ENCODE measurements at regions not wholly inside any gene's neighbourhood (a gene's known extent, or its start where the extent isn't known, plus 50 kb on each side); places are given as distances from the start of the nearest gene placed in this dataset.
"Not testable (repeated sequence)": the region's sequence is repeated elsewhere in the genome, so short reads cannot be mapped to it uniquely, and the experiment has no call there.

DNA sequence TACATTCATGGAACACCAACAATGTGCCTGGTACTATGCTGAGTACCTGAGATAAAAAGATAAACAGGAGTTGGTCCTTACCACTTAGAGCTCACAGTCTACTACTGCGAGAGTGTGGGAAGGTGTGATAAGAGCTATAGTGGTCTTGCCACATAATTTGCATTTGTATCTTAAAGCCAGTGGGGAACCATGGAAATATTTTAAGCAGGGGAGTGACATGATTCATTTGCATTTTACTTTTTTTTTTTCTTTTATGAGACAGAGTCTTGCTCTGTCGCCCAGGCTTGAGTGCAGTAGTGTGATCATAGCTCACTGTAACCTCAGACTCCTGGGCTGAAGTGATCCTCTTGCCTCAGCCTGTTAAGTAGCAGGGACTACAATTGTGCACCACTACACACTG, 53.6 kb downstream of the SRGAP2 start:
- not testable (repeated sequence) for DNase-seq (ENCODE audit: low spot score)

DNA sequence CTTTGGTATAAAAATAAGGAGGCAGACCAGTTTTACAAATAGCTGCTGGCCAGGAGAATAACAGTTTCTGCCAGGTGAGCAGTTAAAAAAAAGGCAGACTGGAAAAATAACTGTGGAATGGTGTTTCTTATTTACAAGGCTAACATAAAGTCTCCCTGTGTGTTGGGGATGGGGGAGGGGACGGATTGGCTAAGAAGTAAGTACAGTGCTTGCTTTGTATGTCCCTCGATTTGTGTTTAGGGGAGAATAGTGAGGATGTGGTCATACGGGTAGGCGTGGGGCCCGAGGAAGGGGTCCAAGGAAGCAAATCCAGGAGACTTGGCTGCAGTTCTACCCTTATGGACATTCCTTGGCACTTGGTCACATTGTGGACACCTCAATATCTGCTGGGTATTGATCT, 58.1 kb downstream of the SRGAP2 start:
- not testable (repeated sequence) for DNase-seq (ENCODE audit: low spot score)

DNA sequence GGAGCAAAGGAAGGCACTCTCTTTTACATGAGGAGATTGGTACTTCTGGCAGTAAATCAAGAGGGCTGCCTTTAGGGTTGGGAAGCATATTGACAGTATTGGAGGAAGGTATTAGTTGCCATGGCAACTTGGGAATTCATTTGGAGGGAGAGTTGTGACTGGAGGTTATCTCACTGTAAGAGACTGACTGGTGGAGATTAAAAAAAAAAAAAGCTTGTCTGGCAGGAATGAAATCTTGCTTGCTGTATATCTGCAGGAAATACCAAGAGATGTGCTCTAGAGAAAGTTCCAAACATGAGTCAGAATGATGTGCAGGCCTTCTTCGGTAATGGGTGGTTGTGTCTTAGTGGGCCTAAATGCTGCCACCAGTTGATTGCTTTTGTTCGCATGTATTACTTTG, 59.1 kb downstream of the SRGAP2 start:
- not testable (repeated sequence) for DNase-seq (ENCODE audit: low spot score)

DNA sequence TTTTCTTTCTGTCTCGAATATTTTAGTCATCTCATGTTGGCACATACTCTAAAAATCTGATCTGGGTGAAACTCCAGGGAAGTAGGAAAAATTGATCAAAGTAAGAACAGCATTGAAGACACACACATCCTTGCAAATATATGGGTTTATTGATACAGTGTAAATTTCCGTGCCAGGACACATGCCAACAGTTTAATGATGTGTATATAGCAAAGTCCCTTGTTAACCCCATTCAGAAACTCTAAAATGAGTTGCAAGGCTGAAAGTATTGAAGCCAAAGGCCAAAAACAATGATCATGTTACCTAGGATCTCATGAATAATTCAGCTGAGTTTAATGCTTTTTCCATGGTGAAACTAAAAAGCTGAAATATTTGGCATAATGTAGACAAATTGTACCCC, 61.6 kb downstream of the SRGAP2 start:
- not testable (repeated sequence) for DNase-seq (ENCODE audit: low spot score)

DNA sequence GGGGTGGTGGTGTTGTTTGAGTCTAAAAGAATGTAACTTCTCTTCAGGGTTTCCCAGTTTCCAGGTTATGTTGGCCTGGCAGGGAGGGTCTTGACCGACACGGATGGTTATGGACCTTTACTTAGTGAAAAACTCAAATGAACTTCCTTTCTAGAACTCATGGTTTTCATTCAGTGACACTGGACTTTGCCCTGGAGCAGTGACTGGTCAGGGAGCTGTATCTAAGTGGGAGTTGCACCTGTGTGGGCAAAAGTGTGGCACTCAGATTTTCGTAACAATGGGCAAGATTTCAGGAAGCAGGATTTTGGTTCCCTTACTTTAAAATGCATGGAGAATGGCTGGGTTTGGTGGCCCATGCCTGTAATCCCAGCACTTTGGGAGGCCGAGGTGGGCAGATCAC, 67.8 kb downstream of the SRGAP2 start:
- not testable (repeated sequence) for DNase-seq (ENCODE audit: low spot score)

DNA sequence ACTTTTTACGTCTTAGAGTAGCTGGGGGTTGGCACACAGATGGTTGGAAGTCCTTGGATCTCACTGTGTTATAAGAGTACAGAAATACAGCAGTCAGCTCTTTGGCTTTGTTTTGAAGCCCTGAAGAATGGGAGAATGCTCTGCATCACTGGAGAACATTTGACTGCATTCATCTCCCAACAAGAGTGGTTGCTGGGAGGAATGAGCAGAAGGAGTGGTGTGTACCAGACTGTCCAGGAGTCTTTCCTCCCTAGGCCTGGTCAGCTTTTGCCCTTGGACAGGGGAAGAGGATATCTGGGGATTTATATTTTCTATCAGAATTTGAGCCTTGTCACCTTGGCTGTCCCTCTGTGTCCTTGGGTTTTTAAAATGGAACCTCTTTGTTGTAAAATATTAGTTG, 69.8 kb downstream of the SRGAP2 start:
- DNase-seq (ENCODE audit: low spot score), result not testable (repeated sequence)

DNA sequence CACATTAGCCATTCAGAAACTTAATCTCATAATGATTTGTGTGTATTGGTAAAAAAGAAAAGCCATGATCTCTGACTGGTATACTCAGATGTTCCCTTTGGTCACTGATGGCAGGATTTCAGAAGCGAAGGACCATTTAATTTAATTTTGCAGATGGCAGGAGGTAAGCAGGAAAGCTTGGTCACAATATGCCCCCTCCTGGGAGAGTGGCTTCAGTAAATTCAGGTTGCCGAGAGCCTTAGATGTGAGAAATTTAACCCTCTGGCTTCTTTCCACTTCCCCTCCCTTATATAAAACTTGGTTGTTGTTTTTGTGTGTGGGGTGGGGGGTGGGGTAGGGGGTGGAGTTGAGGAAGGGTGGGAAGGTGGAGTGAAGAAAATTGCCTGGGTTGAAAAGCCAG, 72.8 kb downstream of the SRGAP2 start:
- not testable (repeated sequence) for DNase-seq (ENCODE audit: low spot score)

DNA sequence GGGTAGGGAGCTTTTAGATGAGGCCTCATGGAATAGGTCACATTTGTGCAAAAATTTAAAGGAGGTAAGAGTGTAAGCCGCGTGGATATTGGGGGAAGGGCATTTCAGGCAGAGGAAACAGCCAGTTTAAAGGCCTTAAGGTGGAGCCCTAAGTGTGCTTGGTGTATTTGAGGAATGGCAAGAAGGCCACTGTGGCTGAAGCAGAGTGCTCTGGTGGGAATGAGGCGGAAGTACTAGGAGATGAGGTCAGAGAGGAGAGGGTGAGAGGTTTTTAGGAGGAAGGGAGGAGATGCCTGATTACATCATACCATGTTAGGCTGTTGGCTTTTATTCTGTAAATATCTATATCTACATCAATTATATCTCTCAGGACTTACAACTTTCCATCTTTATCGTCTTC, 75.3 kb downstream of the SRGAP2 start:
- peak; percentile 1 for DNase-seq (ENCODE audit: low spot score)

DNA sequence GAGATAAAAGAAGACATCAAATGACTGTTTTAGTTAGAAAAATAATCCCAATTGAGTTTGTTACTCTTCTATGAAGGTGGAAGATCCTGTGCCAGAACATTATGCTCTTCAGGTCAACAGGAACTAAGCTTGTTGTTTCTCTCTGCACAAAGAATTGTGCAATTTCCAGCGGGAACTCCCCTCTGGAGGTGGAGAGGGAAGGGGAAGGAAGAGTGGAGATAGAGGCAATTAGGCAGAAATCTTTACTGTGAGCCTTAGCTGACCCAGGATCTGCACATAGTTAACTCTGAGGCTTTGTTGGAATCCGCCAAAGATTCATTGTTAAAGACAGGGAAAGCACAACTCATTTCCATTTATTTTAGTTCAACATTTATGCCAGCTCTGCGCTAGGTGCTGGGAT, 77.3 kb downstream of the SRGAP2 start:
- not testable (repeated sequence) for DNase-seq (ENCODE audit: low spot score)

DNA sequence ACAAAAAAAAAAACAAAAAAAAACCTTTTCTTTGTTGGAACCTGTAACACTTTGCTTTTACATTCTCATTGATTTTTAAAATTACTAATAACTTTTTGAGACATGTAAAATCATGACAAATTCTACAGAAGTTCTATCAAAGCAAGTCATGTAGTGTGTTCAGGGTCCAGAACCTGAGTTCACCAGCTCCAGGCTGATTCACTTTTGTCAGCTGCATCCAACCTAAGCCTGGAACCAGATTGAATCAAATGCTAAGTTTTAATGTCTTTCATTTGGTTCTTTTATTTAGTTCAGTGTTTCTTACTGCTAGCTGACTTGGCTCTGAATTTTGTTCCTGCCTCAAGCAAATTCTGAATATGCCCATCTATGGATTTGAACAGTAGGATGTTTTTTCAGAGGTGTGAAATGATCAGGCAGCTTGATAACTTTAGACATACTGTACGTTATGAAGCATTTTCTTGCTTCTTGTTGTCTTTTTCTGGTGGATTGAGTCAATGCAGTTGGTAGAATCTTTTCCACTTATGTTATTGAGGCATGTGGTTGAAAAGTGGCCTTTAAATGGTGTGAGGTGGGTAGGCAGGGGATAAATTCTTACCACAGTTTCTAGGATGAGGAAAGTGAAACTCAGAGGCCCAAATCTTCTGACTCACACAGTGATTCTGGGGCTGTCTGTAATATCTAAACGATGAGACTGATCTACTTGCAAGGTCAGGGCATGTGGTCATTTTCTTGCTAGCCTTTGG, 78.7 kb downstream of the SRGAP2 start:
- DNase-seq (ENCODE audit: low spot score), result not testable (repeated sequence)

DNA sequence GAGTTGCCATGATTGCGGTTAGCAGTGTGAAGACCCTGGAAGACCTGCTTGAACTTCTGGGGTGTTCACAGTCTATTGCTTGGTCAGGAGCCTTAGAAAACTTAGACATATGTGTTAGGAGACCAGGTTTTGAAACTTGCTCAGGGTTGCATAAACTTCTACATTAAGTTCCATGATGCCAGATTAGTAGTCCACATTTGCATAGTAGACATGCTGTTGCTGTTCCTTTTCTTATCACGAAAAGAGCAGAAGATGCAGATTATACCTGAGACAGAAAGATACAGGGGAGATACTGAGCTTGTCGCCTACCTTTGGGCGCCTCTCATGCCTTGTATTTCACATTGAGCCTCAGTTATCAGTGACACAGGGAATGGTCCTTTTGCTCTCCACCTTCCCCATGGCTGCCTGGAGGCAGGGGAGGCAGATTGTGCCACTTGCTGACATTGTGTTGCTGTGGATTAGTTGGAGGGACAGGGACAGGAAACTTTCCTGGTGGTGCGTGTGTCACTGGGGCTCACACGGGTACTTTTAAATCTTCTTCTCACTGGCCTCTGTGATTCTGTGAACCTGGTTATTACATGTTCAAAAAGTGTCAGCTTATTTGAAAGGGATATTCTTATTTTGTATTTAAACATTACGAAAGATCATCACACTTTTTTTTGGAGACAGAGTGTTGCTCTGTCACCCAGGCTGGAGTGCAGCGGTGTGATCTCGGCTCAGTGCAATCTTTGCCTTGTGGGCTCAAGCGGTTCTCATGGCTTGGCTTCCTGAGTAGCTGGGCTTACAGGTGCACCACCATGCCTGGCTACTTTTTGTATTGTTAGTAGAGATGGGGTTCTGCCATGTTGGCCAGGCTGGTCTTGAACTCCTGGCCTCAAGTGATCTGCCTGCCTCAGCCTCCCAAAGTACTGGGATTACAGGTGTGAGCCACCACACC, 82.0 kb downstream of the SRGAP2 start:
- not testable (repeated sequence) for DNase-seq (ENCODE audit: low spot score)

DNA sequence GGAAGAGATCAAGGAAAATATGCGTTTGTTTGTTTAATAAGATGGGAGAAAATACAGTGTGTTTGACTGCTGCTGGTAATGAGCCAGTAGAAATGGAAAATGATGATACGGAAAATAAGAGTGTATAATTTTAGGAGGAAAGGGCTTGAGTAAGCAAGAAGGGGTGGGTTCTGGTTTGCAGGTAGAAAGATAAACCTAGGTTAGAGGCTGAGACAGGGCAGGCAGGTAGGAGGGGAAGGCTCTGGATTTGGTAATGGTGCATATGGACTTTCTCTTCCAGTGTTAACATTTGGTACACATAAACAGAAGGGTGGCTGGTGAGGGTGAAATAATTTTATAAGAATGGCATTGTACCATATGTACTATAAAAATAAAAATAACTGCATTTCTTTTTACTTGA, 84.4 kb downstream of the SRGAP2 start:
- DNase-seq (ENCODE audit: low spot score), result not testable (repeated sequence)

DNA sequence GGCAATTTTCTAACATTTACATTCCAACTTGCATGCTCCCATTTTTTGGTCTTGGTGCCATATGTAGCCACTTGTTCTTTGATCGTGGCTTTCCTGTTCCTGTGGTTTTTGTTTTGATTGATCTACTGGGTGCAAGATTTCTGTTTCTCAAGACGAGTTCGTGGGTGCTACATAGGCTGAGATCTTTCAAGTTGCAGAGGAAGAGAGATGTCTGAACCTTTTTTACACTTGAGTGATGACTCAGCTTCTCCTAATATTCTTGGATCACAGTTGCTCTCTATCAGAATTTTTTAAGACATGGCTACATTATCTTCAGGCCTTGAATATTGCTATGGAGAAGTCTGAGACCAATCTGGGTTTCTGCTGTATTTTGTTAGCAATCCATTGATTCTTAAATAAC, 85.1 kb downstream of the SRGAP2 start:
- not testable (repeated sequence) for DNase-seq (ENCODE audit: low spot score)

DNA sequence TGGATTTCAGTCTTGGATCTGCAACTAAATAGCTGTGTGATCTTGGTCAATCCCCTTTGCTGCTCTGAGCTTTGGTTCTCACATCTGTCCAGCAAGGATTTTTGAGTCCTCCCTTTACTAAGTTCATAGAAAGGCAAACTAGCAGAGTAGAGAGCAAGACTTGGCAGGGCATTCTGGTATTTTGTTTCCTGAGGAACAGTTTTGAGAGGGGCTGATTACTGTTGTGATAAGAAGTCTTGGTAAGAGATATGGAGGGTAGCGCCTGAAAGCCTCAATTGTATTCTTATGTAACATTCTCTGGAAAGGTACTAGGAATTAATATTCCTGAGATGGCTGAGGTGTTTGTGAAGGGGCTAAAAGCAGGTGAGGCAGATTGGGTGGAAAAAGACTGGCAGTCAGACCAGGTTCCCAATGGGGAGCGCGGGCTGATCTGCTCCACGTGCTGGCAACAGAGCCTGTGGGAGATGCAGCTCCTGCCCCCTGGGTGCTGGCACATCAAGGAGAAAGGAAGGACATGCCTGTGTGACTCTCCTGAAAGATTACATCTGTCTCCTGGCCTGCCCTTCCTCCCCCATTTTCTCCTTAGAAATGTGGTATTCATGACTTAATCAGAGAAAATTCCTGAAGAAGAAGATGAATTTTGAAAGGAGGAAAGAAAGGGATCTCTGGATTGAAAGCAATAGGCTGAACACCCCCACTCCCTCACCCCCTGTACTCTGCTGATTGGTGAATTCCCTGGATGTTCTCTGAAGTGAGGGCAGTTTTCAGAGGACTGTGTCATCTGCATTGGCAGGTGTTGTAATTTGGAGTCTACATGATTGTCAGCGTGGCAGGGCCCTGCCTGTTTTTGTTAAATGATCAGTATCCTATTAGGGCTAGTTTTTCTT, 94.0 kb downstream of the SRGAP2 start:
- not testable (repeated sequence) for DNase-seq (ENCODE audit: low spot score)

DNA sequence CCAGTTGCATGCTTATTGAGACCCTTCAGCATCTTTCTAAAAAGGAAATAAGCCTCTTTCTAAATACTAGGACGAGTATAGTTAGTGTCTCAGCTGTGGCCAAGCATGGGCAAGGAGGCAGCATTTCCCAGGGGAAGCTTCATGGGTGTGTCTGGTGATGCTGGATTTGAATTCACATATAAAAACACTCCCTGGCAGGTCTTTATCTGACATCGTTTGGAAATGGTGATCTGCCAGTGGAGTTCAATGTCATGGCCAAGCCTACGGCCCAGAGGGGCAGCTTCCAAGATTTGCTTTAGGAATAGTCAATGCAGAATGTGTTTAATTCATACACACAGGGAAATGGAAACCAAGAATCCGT, 94.7 kb downstream of the SRGAP2 start:
- not testable (repeated sequence) for DNase-seq (ENCODE audit: low spot score)

DNA sequence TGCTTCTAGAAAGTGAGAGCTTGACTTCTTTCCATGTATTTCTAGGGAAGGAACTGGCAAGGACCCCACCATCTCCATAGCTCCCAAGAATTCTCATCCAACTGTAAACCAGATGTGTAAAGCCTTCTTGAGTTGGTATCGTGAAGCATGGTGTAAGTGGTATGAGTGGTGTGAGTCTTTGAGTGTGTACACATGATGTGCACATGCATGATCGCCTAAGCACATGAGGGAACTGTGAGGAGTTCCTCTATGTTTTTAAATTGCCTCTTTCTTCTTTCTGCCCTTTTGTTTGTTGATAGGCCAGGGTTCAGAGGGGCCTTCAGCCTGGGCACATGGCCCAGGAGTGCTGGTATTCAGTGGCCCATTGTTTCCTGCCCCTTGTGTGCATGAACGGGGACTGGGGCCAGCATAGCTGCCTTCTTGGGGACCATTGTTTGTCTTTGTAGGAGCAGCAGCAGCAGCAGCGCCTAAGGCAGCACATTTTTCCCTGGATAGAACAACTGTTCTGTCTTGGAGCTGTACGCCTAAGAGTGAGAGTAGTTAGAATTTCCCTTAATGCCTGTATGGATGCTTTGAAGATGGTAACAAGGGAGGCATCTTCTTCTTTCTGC, 95.9 kb downstream of the SRGAP2 start:
- not testable (repeated sequence) for DNase-seq (ENCODE audit: low spot score)

DNA sequence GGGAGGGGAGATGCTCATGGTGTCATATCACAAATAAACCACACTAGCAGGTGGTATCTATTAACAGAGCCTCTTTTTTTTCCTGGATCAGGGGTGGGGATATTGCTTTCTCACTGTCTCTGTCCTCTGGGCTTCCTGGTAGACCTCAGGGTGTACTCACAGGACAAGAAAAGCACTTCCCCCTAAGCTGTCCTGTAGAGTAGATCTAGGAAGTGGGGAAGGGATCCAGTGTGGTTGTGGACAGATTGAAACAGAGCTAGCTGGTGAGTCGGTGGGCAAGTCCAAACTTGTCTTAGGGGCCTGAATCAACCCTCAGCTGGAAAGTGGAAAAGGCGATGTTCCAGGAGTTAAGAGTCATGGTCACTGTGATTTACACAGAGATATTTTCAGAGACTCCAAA, 96.6 kb downstream of the SRGAP2 start:
- DNase-seq (ENCODE audit: low spot score), result not testable (repeated sequence)

DNA sequence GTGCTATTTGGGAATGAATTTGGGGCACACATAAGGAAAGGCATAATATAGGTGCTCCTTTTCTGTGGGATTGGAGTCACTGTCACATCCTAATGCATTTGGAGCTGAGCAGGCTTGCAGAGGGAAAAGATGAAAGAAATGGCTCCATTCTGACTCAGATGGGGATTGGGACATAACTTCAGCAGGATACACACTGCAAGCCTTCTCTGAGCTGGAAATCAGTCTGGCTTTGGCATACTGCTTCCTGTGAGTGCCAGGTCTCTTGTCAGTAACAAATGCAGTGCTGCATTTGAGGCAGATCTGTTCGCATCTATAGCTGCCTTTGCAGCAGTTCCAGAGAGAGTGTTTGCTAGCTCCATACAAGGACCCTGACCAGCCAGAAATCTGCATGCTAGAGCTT, 98.7 kb downstream of the SRGAP2 start:
- DNase-seq (ENCODE audit: low spot score), result not testable (repeated sequence)

DNA sequence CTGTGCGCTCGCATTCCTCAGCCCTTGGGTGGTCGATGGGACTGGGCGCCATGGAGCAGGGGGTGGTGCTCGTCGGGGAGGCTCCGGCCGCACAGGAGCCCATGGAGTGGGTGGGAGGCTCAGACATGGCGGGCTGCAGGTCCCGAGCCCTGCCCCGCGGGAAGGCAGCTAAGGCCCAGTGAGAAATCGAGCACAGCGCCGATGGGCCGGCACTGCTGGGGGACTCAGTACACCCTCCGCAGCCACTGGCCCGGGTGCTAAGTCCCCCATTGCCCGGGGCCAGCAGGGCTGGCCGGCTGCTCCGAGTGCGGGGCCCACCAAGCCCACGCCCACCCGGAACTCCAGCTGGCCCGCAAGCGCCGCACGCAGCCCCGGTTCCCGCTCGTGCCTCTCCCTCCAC, 104.1 kb downstream of the SRGAP2 start:
- DNase-seq (ENCODE audit: low spot score), result not testable (repeated sequence)

DNA sequence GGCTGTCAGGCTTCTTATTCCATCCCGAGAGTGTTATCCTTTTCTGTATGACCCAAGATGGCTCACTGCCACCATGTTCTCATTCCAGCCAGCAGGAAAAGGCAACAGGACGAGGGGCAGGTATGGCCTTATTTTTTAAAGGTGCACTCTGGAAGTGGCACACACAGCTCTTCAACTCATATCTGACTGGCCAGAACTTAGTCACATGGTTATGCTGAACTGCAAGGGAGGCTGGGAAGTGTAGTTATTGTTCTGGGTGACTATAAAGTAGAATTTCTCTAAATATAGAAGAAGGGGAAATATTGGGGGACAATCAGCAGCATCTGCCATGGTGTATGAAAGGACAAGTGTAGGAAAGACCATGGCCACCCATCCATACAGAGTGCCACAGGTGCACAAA, 107.6 kb downstream of the SRGAP2 start:
- not testable (repeated sequence) for DNase-seq (ENCODE audit: low spot score)

DNA sequence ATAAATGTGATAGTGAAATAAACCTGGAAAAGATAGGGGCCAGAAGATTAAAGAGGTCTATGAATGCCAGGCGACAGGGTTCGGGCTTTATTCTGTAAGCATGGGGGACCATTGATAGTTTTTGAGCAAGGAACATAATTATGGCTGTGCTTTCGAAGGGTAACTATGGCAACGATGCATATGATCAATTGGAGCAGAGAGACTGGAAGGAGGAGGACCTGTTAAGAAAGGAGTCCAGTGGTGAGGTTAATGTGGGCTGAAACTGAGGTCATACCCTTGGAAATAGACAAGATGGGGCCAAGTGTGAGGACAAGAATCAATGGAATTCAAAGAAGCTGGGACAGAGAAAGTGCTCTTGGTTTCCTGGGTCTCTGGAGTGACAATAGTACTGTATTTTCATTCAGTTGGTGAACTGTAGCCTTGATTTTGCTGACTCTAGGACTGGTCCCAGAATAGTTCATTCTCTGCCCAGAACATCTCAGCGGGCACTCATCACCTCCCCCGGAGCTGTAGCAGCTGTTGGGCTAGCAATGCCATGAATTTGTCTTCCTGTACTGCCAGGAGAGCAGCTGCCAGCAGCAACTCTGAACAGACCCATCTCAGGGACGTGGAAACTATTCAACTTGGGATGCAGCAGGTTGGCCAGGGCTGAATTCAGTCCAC, 108.4 kb downstream of the SRGAP2 start:
- DNase-seq (ENCODE audit: low spot score), result not testable (repeated sequence)
